ENCODE measurements at regions not wholly inside any gene's neighbourhood (a gene's known extent, or its start where the extent isn't known, plus 50 kb on each side); places are given as distances from the start of the nearest gene placed in this dataset.
A peak's percentile ranks its signal among the peaks of the same experiment; 100 is the strongest.
"Not testable (repeated sequence)": the region's sequence is repeated elsewhere in the genome, so short reads cannot be mapped to it uniquely, and the experiment has no call there.

- no peaks in the 10 kb centered on the region for H3K9me3 ChIP-seq (replicated peaks; ENCODE audit: control insufficient read depth, insufficient read depth, low read length)
- no peak for FAIRE-seq
- TF ChIP-seq CTCF (IDR thresholded peaks at IDR 0.05; ENCODE audit: extremely low read depth in 1 of 2, insufficient read depth in 1 of 2, low read depth in 1 of 2, low read length in 2 of 2) (peak in 1 of 2 donors; percentile 14), FOS (IDR thresholded peaks at IDR 0.05; ENCODE audit: borderline replicate concordance, insufficient read depth, low read length) (no peak)
- BruUV-seq (replicated peaks): no TSS peak
- no peak overlapping the region for H2AFZ ChIP-seq (ENCODE audit: low read depth, low read length)
- dilution Hi-C loops (cut with MboI; ENCODE audit: extremely low pct_ligation_motif_present, low sequenced_read_pairs) (no loop called here), intact Hi-C loops (cut with micrococcal nuclease) (no loop called here)
- POLR2A ChIA-PET: no interaction called here
- H4K20me1 ChIP-seq (replicated peaks; ENCODE audit: control insufficient read depth, extremely low read depth, insufficient read depth, low read length): no peaks in the 10 kb centered on the region
- H3K9ac ChIP-seq (replicated peaks; ENCODE audit: extremely low read depth, insufficient read depth, low read length): no peak overlapping the region
- H3K4me3 ChIP-seq (replicated peaks in 1 of 3; ENCODE audit: insufficient read depth in 1 of 3, low read depth in 1 of 3, low read length in 3 of 3): no peak overlapping the region
- H3K79me2 ChIP-seq (ENCODE audit: control insufficient read depth, insufficient read depth, low read length): no peaks in the 10 kb centered on the region
- no peaks in the 10 kb centered on the region for H3K9me1 ChIP-seq (replicated peaks; ENCODE audit: control insufficient read depth, extremely low read depth, insufficient read depth, low read length)
- H3K4me1 ChIP-seq (ENCODE audit: control insufficient read depth, extremely low read depth, insufficient read depth, low read length): no peaks in the 10 kb centered on the region
- no peak overlapping the region for H3K4me2 ChIP-seq (ENCODE audit: insufficient read depth, low read length)
- H3K27ac ChIP-seq (ENCODE audit: insufficient read depth, low read depth, low read length): no peak overlapping the region
- peak; percentile 21 for DNase-seq (ENCODE audit: low read depth, low spot score)
- CTCF ChIA-PET: interaction anchor here (0.7 to 2.8 kb wide), 10 partner anchors 9 to 1811 kb away, joined by 3 to 50 read pairs (median 3); no protein-coding TSS in a partner anchor
- H3K36me3 ChIP-seq (ENCODE audit: control insufficient read depth in 2 of 2, extremely low read depth in 1 of 2, insufficient read depth in 2 of 2, low read length in 2 of 2): no peaks in the 10 kb centered on the region
- no peaks in the 10 kb centered on the region for H3K27me3 ChIP-seq (ENCODE audit: control insufficient read depth in 2 of 2, insufficient read depth in 2 of 2, low read length in 2 of 2)
These were observed 209.1 kb upstream of the FAM47A start for GRCh38 chrX:34341258-34341657.

- no peak for FAIRE-seq
- dilution Hi-C loops (cut with MboI; ENCODE audit: extremely low pct_ligation_motif_present, low sequenced_read_pairs): no loop called here
- Histone ChIP-seq H2AFZ (ENCODE audit: low read depth, low read length) (no peak overlapping the region), H4K20me1 (replicated peaks; ENCODE audit: control insufficient read depth, extremely low read depth, insufficient read depth, low read length) (no peaks in the 10 kb centered on the region), H3K79me2 (ENCODE audit: control insufficient read depth, insufficient read depth, low read length) (no peaks in the 10 kb centered on the region), H3K4me1 (ENCODE audit: control insufficient read depth, extremely low read depth, insufficient read depth, low read length) (no peaks in the 10 kb centered on the region), H3K9me3 (replicated peaks; ENCODE audit: control insufficient read depth, insufficient read depth, low read length) (no peaks in the 10 kb centered on the region), H3K4me3 (replicated peaks in 1 of 3; ENCODE audit: insufficient read depth in 1 of 3, low read depth in 1 of 3, low read length in 3 of 3) (no peak overlapping the region), H3K27me3 (ENCODE audit: control insufficient read depth in 2 of 2, insufficient read depth in 2 of 2, low read length in 2 of 2) (no peaks in the 10 kb centered on the region), H3K4me2 (ENCODE audit: insufficient read depth, low read length) (no peak overlapping the region), H3K9me1 (replicated peaks; ENCODE audit: control insufficient read depth, extremely low read depth, insufficient read depth, low read length) (no peaks in the 10 kb centered on the region), H3K27ac (ENCODE audit: insufficient read depth, low read depth, low read length) (no peak overlapping the region), H3K36me3 (ENCODE audit: control insufficient read depth in 2 of 2, extremely low read depth in 1 of 2, insufficient read depth in 2 of 2, low read length in 2 of 2) (no peaks in the 10 kb centered on the region), H3K9ac (replicated peaks; ENCODE audit: extremely low read depth, insufficient read depth, low read length) (no peak overlapping the region)
- BruUV-seq (replicated peaks): no TSS peak
- no peak for TF ChIP-seq POLR2AphosphoS5 (IDR thresholded peaks at IDR 0.05; ENCODE audit: insufficient read depth, low read depth, low read length)
- TF ChIP-seq JUN (IDR thresholded peaks at IDR 0.05; ENCODE audit: borderline replicate concordance, insufficient read depth, insufficient read length, low read depth): no peak
- TF ChIP-seq POLR2A (IDR thresholded peaks at IDR 0.05; ENCODE audit: low read depth, low read length): no peak
- TF ChIP-seq MYC (IDR thresholded peaks at IDR 0.05; ENCODE audit: low read depth, low read length): no peak
- intact Hi-C loops (cut with micrococcal nuclease): no loop called here
- ChIA-PET POLR2A (no interaction called here), CTCF (interaction anchor here (0.6 kb wide), 1 partner anchor 1738 kb away, joined by 3 read pairs; no protein-coding TSS in a partner anchor)
- DNase-seq (ENCODE audit: low read depth, low spot score): no peak
These were observed 205.9 kb upstream of the FAM47A start for GRCh38 chrX:34338046-34338445.

GRCh38 chrX:34335376-34335775 is 203.3 kb upstream of the FAM47A start:
- H3K4me3 ChIP-seq (replicated peaks in 1 of 3; ENCODE audit: insufficient read depth in 1 of 3, low read depth in 1 of 3, low read length in 3 of 3); H3K4me2 ChIP-seq (ENCODE audit: insufficient read depth, low read length); intact Hi-C loops (cut with micrococcal nuclease); CTCF ChIA-PET; POLR2A ChIA-PET; H4K20me1 ChIP-seq (replicated peaks; ENCODE audit: control insufficient read depth, extremely low read depth, insufficient read depth, low read length); H3K9me1 ChIP-seq (replicated peaks; ENCODE audit: control insufficient read depth, extremely low read depth, insufficient read depth, low read length); H3K9me3 ChIP-seq (replicated peaks; ENCODE audit: control insufficient read depth, insufficient read depth, low read length); DNase-seq (ENCODE audit: low read depth, low spot score); FAIRE-seq; H2AFZ ChIP-seq (ENCODE audit: low read depth, low read length); H3K4me1 ChIP-seq (ENCODE audit: control insufficient read depth, extremely low read depth, insufficient read depth, low read length); H3K27ac ChIP-seq (ENCODE audit: insufficient read depth, low read depth, low read length); H3K27me3 ChIP-seq (ENCODE audit: control insufficient read depth in 2 of 2, insufficient read depth in 2 of 2, low read length in 2 of 2); H3K79me2 ChIP-seq (ENCODE audit: control insufficient read depth, insufficient read depth, low read length); dilution Hi-C loops (cut with MboI; ENCODE audit: extremely low pct_ligation_motif_present, low sequenced_read_pairs); H3K9ac ChIP-seq (replicated peaks; ENCODE audit: extremely low read depth, insufficient read depth, low read length); BruUV-seq (replicated peaks); H3K36me3 ChIP-seq (ENCODE audit: control insufficient read depth in 2 of 2, extremely low read depth in 1 of 2, insufficient read depth in 2 of 2, low read length in 2 of 2): not testable (repeated sequence)

All from endothelial cell of umbilical vein (primary cell).